Tibial artery (tissue), 4 donors: ENCODE measurements at regions not wholly inside any gene's neighbourhood (a gene's known extent, or its start where the extent isn't known, plus 50 kb on each side); places are given as distances from the start of the nearest gene placed in this dataset.
A peak's percentile ranks its signal among the peaks of the same experiment; 100 is the strongest.
"Not testable (repeated sequence)": the region's sequence is repeated elsewhere in the genome, so short reads cannot be mapped to it uniquely, and the experiment has no call there.

Experiments used
- DNase-seq, 2 donors: peaks; one replicate each; pipeline ENCODE4 v3.0.0-alpha.2; 2019
- H3K27ac ChIP-seq, 2 donors: fragments of 200-600 bp; sonication (generic) in 1 of 2; 1 replicate in 1 of 2; 2 replicates in 1 of 2; pipeline ENCODE4 v1.5.1; 2018 to 2019; ENCODE audit warnings: mild to moderate bottlenecking in 1 of 2
- H3K27me3 ChIP-seq, 2 donors: fragments of 200-600 bp; sonication (generic) in 1 of 2; one replicate each; pipeline versions ENCODE4 v1.5.1 to v1.6.0; 2016 to 2019
- H3K36me3 ChIP-seq, 3 donors: fragments of 200-600 bp; sonication (generic) in 2 of 3; one replicate each; pipeline ENCODE4 v1.5.1; 2016 to 2019; ENCODE audit warnings: mild to moderate bottlenecking in 2 of 3
- H3K4me1 ChIP-seq, 4 donors: fragments of 200-600 bp; sonication (generic) in 2 of 4; 1 replicate in 3 of 4; 2 replicates in 1 of 4; pipeline ENCODE4 v1.5.1; 2016 to 2019
- H3K4me3 ChIP-seq, 2 donors: fragments of 200-600 bp; sonication (generic) in 1 of 2; 1 replicate in 1 of 2; 2 replicates in 1 of 2; pipeline ENCODE4 v1.5.1; 2018 to 2019; ENCODE audit warnings: mild to moderate bottlenecking in 2 of 2
- H3K9me3 ChIP-seq, 3 donors: fragments of 200-600 bp; sonication (generic) in 1 of 3; one replicate each; pipeline ENCODE4 v1.5.1; 2016 to 2019
- intact Hi-C: fragments of 100-400 bp; cut with DNase I; formaldehyde crosslinking; loops from one replicate; pipeline ENCODE4 v1.15.0; 2023; ENCODE audit warnings: low total_unique reads

DNA sequence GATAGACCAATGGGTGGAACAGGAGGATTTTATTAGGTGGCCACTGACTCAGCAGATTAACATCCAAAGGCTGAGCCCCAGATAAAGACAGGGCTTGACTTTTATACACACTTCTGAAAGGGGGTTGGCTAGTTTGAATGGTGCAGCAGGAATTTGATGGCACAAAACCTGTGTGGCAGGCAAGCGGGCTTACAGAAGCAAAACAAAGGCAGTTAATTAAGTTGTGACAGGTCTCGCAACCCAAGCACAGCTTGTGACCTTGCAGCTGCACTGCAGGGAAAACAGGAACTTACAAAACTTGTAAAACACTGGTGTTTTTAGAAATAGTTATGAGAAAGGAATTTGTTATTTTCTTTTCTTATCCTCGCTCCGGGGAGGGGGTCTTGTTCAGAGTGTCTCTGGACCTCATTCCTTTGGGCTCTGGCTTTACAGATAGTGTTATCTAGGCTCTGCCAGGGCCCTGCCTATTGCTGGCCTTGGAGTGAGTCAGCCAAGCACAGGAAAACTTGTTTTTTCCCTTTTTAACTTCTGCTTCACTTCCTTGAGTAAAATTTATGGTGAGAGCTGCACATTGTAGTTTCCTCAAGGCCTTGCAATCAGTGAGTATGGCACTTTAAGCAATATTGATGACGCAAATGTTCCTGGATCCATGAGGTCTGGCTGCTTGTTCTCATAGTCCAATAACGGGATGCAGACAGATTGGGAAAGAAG lies 457.1 kb downstream of the TGIF2LY start:
- not testable (repeated sequence) for H3K36me3 ChIP-seq, H3K27me3 ChIP-seq
- DNase-seq = peak in 1 of 2 donors; percentile 17

More for the DNA sequence above, 457.1 kb downstream of the TGIF2LY start:
- H3K4me3 ChIP-seq, intact Hi-C loops, H3K9me3 ChIP-seq, H3K4me1 ChIP-seq, H3K27ac ChIP-seq: not testable (repeated sequence)
